IMR-90 (cell line): ENCODE measurements at regions not wholly inside any gene's neighbourhood (a gene's known extent, or its start where the extent isn't known, plus 50 kb on each side); places are given as distances from the start of the nearest gene placed in this dataset.
A peak's percentile ranks its signal among the peaks of the same experiment; 100 is the strongest.

Experiments
- ATAC-seq: fragments of 200-7000 bp; cut with Tn5 transposase; 2 replicates; pipeline ENCODE4 v1.9.1; 2020; ENCODE audit warnings: low read depth, mild to moderate bottlenecking, moderate library complexity
- BruUV-seq: library from RNA; stranded (reverse); fragments of 400-500 nt; replicated peaks from 2 replicates; lab custom pipeline; 2021; lab: Mats Ljungman, UMichigan
- CTCF ChIA-PET: fragments of 300-600 bp; formaldehyde crosslinking; extraction: SDS; loops from one replicate; lab custom pipeline; 2021; ENCODE audit warnings: antibody characterized with exemption; lab: Yijun Ruan, JAX
- POLR2A ChIA-PET: fragments of 300-600 bp; sonication (Branson Sonifier 250); formaldehyde crosslinking; loops from one replicate; lab custom pipeline; 2022; ENCODE audit warnings: antibody characterized with exemption; ENCODE audit not compliant: unreplicated experiment; lab: Charles Lee
- DNase-seq: peaks from one replicate; pipeline ENCODE4 v3.0.0; 2013
- H2AFZ ChIP-seq: replicated peaks from 2 replicates; pipeline ENCODE3; 2013; ENCODE audit warnings: low read length, mild to moderate bottlenecking; ENCODE audit not compliant: poor library complexity
- H2AK5ac ChIP-seq: 2 replicates; pipeline ENCODE4 v1.6.1; 2013; ENCODE audit warnings: low read depth, low read length, inconsistent platforms
- H2AK9ac ChIP-seq: replicated peaks from 2 replicates; pipeline ENCODE3; 2013; ENCODE audit warnings: mild to moderate bottlenecking, low read depth, low read length, moderate library complexity; ENCODE audit not compliant: poor library complexity
- H2BK120ac ChIP-seq: 2 replicates; pipeline ENCODE4 v1.6.1; 2013; ENCODE audit warnings: low read depth, low read length, inconsistent platforms
- H2BK15ac ChIP-seq: 3 replicates; pipeline ENCODE4 v1.6.1; 2013; ENCODE audit warnings: low read depth, low read length, inconsistent platforms
- H2BK20ac ChIP-seq: 2 replicates; pipeline ENCODE4 v1.6.1; 2013; ENCODE audit warnings: low read depth, mild to moderate bottlenecking, inconsistent platforms, low read length, moderate library complexity
- H2BK5ac ChIP-seq: 2 replicates; pipeline ENCODE4 v1.6.1; 2013; ENCODE audit warnings: mild to moderate bottlenecking, low read depth, low read length, inconsistent platforms; ENCODE audit not compliant: poor library complexity, severe bottlenecking
- H3K14ac ChIP-seq: replicated peaks from 2 replicates; pipeline ENCODE4 v1.6.1; 2013; ENCODE audit warnings: low read depth, low read length, inconsistent platforms
- H3K18ac ChIP-seq: 2 replicates; pipeline ENCODE4 v1.6.1; 2013; ENCODE audit warnings: low read depth, low read length, control low read depth
- H3K23ac ChIP-seq: 2 replicates; pipeline ENCODE4 v1.6.1; 2013; ENCODE audit warnings: low read depth, low read length, inconsistent platforms
- H3K27ac ChIP-seq: 2 replicates; pipeline ENCODE4 v1.5.1; 2013; ENCODE audit warnings: mild to moderate bottlenecking, control low read depth, low read length; ENCODE audit not compliant: insufficient read depth
- H3K27me3 ChIP-seq: 2 replicates; pipeline ENCODE4 v1.6.1; 2013; ENCODE audit warnings: low read length; ENCODE audit not compliant: control insufficient read depth, insufficient read depth
- H3K36me3 ChIP-seq: 2 replicates; pipeline ENCODE4 v1.6.1; 2013; ENCODE audit warnings: low read length, mixed read lengths; ENCODE audit not compliant: control insufficient read depth, insufficient read depth
- H3K4ac ChIP-seq: 2 replicates; pipeline ENCODE4 v1.6.1; 2013; ENCODE audit warnings: low read depth, low read length, inconsistent platforms
- H3K4me1 ChIP-seq: 2 replicates; pipeline ENCODE4 v1.6.1; 2013; ENCODE audit warnings: low read length, mixed read lengths; ENCODE audit not compliant: control insufficient read depth, insufficient read depth
- H3K4me2 ChIP-seq: 2 replicates; pipeline ENCODE4 v1.6.1; 2013; ENCODE audit warnings: low read depth, mild to moderate bottlenecking, control low read depth, low read length, moderate library complexity
- H3K4me3 ChIP-seq: 2 replicates; pipeline ENCODE4 v1.5.1; 2013; ENCODE audit warnings: low read depth, mild to moderate bottlenecking, control low read depth, low read length, moderate library complexity; ENCODE audit not compliant: insufficient read depth
- H3K56ac ChIP-seq: 2 replicates; pipeline ENCODE4 v1.6.1; 2013; ENCODE audit warnings: low read length, inconsistent platforms; ENCODE audit not compliant: insufficient read depth; ENCODE audit errors: extremely low read depth
- H3K79me1 ChIP-seq, 2 experiments: 2 replicates each; pipeline ENCODE4 v1.6.1; 2013; ENCODE audit warnings: low read length in 2 of 2, inconsistent platforms in 1 of 2, low read depth in 1 of 2
- H3K9ac ChIP-seq: 2 replicates; pipeline ENCODE4 v1.6.1; 2013; ENCODE audit warnings: low read depth, low read length, control low read depth
- H3K9me1 ChIP-seq: 2 replicates; pipeline ENCODE4 v1.6.1; 2013; ENCODE audit warnings: low read length, inconsistent platforms; ENCODE audit not compliant: insufficient read depth
- H3K9me3 ChIP-seq: 2 replicates; pipeline ENCODE4 v1.6.1; 2013; ENCODE audit warnings: low read length; ENCODE audit not compliant: control insufficient read depth, insufficient read depth
- H4K20me1 ChIP-seq: 2 replicates; pipeline ENCODE4 v1.6.1; 2013; ENCODE audit warnings: low read length, inconsistent platforms; ENCODE audit not compliant: insufficient read depth
- H4K5ac ChIP-seq: 2 replicates; pipeline ENCODE4 v1.6.1; 2013; ENCODE audit warnings: mild to moderate bottlenecking, low read depth, low read length, control low read depth
- H4K8ac ChIP-seq, 2 experiments: 2 replicates each; pipeline ENCODE4 v1.6.1; 2013; ENCODE audit warnings: low read depth in 2 of 2, low read length in 2 of 2, control low read depth in 1 of 2, inconsistent platforms in 1 of 2
- H4K91ac ChIP-seq: 2 replicates; pipeline ENCODE4 v1.6.1; 2013; ENCODE audit warnings: low read depth, low read length, inconsistent platforms; ENCODE audit not compliant: insufficient read depth
- RAD21 ChIP-seq: IDR thresholded peaks from 2 replicates; pipeline ENCODE4 v1.6.1; 2012; ENCODE audit warnings: low read length, improper control_type of control experiment
- SMC3 ChIP-seq: fragments of 150-350 bp; IDR thresholded peaks from 2 replicates; pipeline ENCODE4 v1.6.1; 2016; ENCODE audit warnings: low read depth, mild to moderate bottlenecking, antibody characterized with exemption, low read length, moderate library complexity
- WGBS, 2 experiments: methylation state at CpG; one replicate each; pipeline versions ENCODE4 v1.1.5 to v1.1.7; 2013; ENCODE audit warnings: missing lambda C conversion rate in 2 of 2; ENCODE audit not compliant: insufficient read length in 1 of 2; ENCODE audit errors: extremely low coverage in 2 of 2; 5-methylcytosine and 5-hydroxymethylcytosine counted together
- dilution Hi-C: fragments of 300-500 bp; cut with HindIII; formaldehyde crosslinking; loops from one replicate; pipeline ENCODE4 v1.14.3; 2018; ENCODE audit warnings: low sequenced_read_pairs; ENCODE audit not compliant: unreplicated experiment
- in situ Hi-C: fragments of 300-500 bp; cut with MboI; formaldehyde crosslinking; loops from 3 replicates; pipeline ENCODE4 v1.14.3; 2019; ENCODE audit warnings: low sequenced_read_pairs, inconsistent platforms, mixed read lengths
- intact Hi-C: fragments of 100-400 bp; cut with micrococcal nuclease; formaldehyde crosslinking; loops from 2 replicates; pipeline ENCODE4 v1.10.0; 2022
- TF ChIP-seq, protein P1 (sequence below): fragments of 150-350 bp; IDR thresholded peaks from 2 replicates; pipeline ENCODE4 v1.6.1; 2017; ENCODE audit warnings: mild to moderate bottlenecking, antibody characterized with exemption, low read length, low read depth
- TF ChIP-seq, protein P2 (sequence below): fragments of 150-350 bp; IDR thresholded peaks from 2 replicates; pipeline ENCODE4 v1.6.1; 2016; ENCODE audit warnings: low read depth, mild to moderate bottlenecking, low read length, moderate library complexity, borderline replicate concordance

DNA sequence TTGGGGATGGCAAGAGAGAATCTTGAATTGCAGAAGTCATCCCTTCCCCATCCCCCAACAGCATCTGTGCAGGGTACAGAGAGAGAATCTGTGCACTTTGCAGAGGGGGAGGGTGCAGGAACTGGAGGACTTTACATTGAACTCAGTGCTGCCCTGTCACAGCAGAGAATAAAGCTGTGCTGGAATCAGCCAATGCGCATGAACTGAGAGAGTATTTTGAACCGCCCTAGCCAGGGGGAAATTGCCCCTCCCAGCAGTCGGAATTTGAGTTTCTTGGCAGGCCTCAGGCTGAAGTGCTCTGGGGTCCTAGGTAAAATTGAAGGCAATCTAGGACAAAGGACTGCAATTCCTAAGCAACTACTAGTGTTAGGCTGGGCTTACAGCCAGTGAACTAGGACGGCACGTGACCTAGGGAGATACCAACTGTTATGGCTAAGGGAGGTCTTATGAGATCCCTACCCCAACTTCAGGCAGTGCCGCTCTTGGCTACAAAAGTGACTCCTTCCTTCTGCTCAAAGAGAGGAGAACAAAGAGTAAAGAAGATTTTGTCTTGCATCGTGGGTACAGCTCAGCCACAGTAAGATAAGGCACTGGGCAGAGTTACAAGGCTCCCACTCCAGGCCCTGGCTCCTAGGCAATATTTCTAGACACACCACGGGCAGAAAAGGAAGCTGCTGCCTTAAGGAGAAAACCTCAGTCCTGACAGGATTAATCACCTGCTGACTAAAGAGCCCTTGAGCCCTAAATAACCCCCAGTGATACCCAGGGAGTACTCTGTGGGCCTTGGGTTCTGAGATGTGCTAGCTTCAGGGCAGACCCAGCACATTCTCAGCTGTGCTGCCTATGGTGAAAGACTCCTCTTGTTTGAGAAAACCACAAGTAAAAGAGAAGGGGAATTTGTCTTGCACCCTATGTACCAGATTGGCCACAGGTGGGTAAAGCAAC is 300.5 kb upstream of the ALCAM start:
- no peak for ATAC-seq

More for the DNA sequence above, 300.5 kb upstream of the ALCAM start:
- no peaks in the 10 kb centered on the region for H3K4me1 ChIP-seq
- H3K23ac ChIP-seq: no peak overlapping the region
- no peak overlapping the region for H4K8ac ChIP-seq
- H2AK9ac ChIP-seq: no peak overlapping the region
- no CpG with 5 or more reads among the region's 8 CpGs for WGBS, 2 experiments
- DNase-seq: no peak
- no peaks in the 10 kb centered on the region for H3K9me3 ChIP-seq
- H3K27ac ChIP-seq: no peak overlapping the region
- no peaks in the 10 kb centered on the region for H3K36me3 ChIP-seq
- POLR2A ChIA-PET: no interaction called here
- H3K9me1 ChIP-seq: no peaks in the 10 kb centered on the region
- CTCF ChIA-PET: no interaction called here
- H4K20me1 ChIP-seq: no peaks in the 10 kb centered on the region
- no TSS peak for BruUV-seq
- no peak overlapping the region for H3K9ac ChIP-seq
- no peak overlapping the region for H2BK120ac ChIP-seq
- H2BK15ac ChIP-seq: no peak overlapping the region
- no peak overlapping the region for H4K5ac ChIP-seq
- no peak overlapping the region for H3K4me2 ChIP-seq
- H2AK5ac ChIP-seq: no peak overlapping the region
- in situ Hi-C loops (no loop called here), dilution Hi-C loops (no loop called here), intact Hi-C loops (no loop called here)
- no peak overlapping the region for H3K18ac ChIP-seq
- H2BK5ac ChIP-seq: no peak overlapping the region
- TF ChIP-seq RAD21 (no peak), SMC3 (no peak)
- TF ChIP-seq, protein P1, sequence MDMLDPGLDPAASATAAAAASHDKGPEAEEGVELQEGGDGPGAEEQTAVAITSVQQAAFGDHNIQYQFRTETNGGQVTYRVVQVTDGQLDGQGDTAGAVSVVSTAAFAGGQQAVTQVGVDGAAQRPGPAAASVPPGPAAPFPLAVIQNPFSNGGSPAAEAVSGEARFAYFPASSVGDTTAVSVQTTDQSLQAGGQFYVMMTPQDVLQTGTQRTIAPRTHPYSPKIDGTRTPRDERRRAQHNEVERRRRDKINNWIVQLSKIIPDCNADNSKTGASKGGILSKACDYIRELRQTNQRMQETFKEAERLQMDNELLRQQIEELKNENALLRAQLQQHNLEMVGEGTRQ: no peak
- TF ChIP-seq, protein P2, sequence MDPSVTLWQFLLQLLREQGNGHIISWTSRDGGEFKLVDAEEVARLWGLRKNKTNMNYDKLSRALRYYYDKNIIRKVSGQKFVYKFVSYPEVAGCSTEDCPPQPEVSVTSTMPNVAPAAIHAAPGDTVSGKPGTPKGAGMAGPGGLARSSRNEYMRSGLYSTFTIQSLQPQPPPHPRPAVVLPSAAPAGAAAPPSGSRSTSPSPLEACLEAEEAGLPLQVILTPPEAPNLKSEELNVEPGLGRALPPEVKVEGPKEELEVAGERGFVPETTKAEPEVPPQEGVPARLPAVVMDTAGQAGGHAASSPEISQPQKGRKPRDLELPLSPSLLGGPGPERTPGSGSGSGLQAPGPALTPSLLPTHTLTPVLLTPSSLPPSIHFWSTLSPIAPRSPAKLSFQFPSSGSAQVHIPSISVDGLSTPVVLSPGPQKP: no peak
- no peaks in the 10 kb centered on the region for H3K79me1 ChIP-seq
- no peak overlapping the region for H2AFZ ChIP-seq
- H3K14ac ChIP-seq: 0 out of 2 replicates have a peak overlapping the region, but pooled peaks have one; percentile 25
- H3K4me3 ChIP-seq: no peak overlapping the region
- no peak overlapping the region for H2BK20ac ChIP-seq
- H3K27me3 ChIP-seq: no peaks in the 10 kb centered on the region
- H3K56ac ChIP-seq: no peak overlapping the region
- H3K4ac ChIP-seq: no peak overlapping the region
- H4K91ac ChIP-seq: no peak overlapping the region
